DND-41 (cell line): ENCODE measurements at regions not wholly inside any gene's neighbourhood (a gene's known extent, or its start where the extent isn't known, plus 50 kb on each side); places are given as distances from the start of the nearest gene placed in this dataset.

Experiments
- ATAC-seq: fragments of 200-7000 bp; cut with Tn5 transposase; 3 replicates; pipeline ENCODE4 v1.9.1; 2021; ENCODE audit warnings: low read depth; ENCODE audit not compliant: insufficient read depth
- DNase-seq: peaks from one replicate; pipeline ENCODE4 v3.0.0-alpha.2; 2020
- H2AFZ ChIP-seq: 2 replicates; pipeline ENCODE4 v1.6.0; 2012; ENCODE audit warnings: low read depth, low read length
- H3K27ac ChIP-seq: 2 replicates; pipeline ENCODE4 v1.5.1; 2012; ENCODE audit warnings: low read length, inconsistent platforms
- H3K27me3 ChIP-seq: fragments of 200-600 bp; sonication (generic); 2 replicates; pipeline ENCODE4 v1.6.0; 2012; ENCODE audit warnings: low read length, mild to moderate bottlenecking, inconsistent platforms; ENCODE audit not compliant: insufficient read depth, poor library complexity
- H3K36me3 ChIP-seq: 2 replicates; pipeline ENCODE4 v1.5.1; 2012; ENCODE audit warnings: low read length, inconsistent platforms; ENCODE audit not compliant: insufficient read depth
- H3K4me1 ChIP-seq: 2 replicates; pipeline ENCODE4 v1.5.1; 2012; ENCODE audit warnings: mild to moderate bottlenecking, low read length; ENCODE audit not compliant: insufficient read depth
- H3K4me2 ChIP-seq: 2 replicates; pipeline ENCODE4 v1.6.0; 2012; ENCODE audit warnings: mild to moderate bottlenecking, moderate library complexity, low read length, inconsistent platforms; ENCODE audit not compliant: insufficient read depth
- H3K4me3 ChIP-seq, 2 experiments: fragments of 200-600 bp in 1 of 2; shearing (Covaris generic) in 1 of 2; 2 replicates each; pipeline ENCODE4 v1.5.1; 2012 to 2016; ENCODE audit warnings: inconsistent platforms in 2 of 2, low read length in 2 of 2, mild to moderate bottlenecking in 2 of 2, low read depth in 1 of 2, moderate library complexity in 1 of 2
- H3K79me2 ChIP-seq: 2 replicates; pipeline ENCODE4 v1.6.0; 2012; ENCODE audit warnings: low read length, inconsistent platforms; ENCODE audit not compliant: insufficient read depth
- H3K9ac ChIP-seq: 2 replicates; pipeline ENCODE4 v1.6.0; 2012; ENCODE audit warnings: low read depth, mild to moderate bottlenecking, inconsistent platforms, low read length, moderate library complexity
- H3K9me3 ChIP-seq: 2 replicates; pipeline ENCODE4 v1.5.1; 2012; ENCODE audit warnings: low read length, moderate library complexity, mild to moderate bottlenecking, inconsistent platforms; ENCODE audit not compliant: insufficient read depth, severe bottlenecking
- H4K20me1 ChIP-seq: 2 replicates; pipeline ENCODE4 v1.6.0; 2012; ENCODE audit warnings: low read length; ENCODE audit not compliant: insufficient read depth
- EZH2 ChIP-seq: IDR thresholded peaks from 3 replicates; pipeline ENCODE4 v1.6.1; 2012; ENCODE audit warnings: borderline replicate concordance, low read depth, mild to moderate bottlenecking, moderate library complexity, low read length, inconsistent platforms; ENCODE audit not compliant: severe bottlenecking
- TF ChIP-seq, protein P1 (sequence below): IDR thresholded peaks from 2 replicates; pipeline ENCODE4 v1.5.1; 2012; ENCODE audit warnings: borderline replicate concordance, low read length, moderate library complexity, mild to moderate bottlenecking; ENCODE audit not compliant: poor library complexity, severe bottlenecking; ENCODE audit errors: extremely low read depth

- 0 out of 2 replicates have a peak, but pooled peaks cover 3% of the 10 kb centered on the region for H4K20me1 ChIP-seq
- H3K36me3 ChIP-seq: no peaks in the 10 kb centered on the region
- no peak overlapping the region for H3K4me2 ChIP-seq
- H3K27me3 ChIP-seq: peaks cover 9% of the 10 kb centered on the region
- DNase-seq: no peak
- no peak for ATAC-seq
- H3K9ac ChIP-seq: no peak overlapping the region
- peaks cover 14% of the 10 kb centered on the region for H3K9me3 ChIP-seq
- no peaks in the 10 kb centered on the region for H3K4me1 ChIP-seq
- no peak overlapping the region for H3K27ac ChIP-seq
- H3K79me2 ChIP-seq: no peaks in the 10 kb centered on the region
- no peak overlapping the region for H3K4me3 ChIP-seq
- H2AFZ ChIP-seq: no peak overlapping the region
- TF ChIP-seq EZH2: no peak
- TF ChIP-seq, protein P1, sequence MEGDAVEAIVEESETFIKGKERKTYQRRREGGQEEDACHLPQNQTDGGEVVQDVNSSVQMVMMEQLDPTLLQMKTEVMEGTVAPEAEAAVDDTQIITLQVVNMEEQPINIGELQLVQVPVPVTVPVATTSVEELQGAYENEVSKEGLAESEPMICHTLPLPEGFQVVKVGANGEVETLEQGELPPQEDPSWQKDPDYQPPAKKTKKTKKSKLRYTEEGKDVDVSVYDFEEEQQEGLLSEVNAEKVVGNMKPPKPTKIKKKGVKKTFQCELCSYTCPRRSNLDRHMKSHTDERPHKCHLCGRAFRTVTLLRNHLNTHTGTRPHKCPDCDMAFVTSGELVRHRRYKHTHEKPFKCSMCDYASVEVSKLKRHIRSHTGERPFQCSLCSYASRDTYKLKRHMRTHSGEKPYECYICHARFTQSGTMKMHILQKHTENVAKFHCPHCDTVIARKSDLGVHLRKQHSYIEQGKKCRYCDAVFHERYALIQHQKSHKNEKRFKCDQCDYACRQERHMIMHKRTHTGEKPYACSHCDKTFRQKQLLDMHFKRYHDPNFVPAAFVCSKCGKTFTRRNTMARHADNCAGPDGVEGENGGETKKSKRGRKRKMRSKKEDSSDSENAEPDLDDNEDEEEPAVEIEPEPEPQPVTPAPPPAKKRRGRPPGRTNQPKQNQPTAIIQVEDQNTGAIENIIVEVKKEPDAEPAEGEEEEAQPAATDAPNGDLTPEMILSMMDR: no peak
These were observed 88.5 kb downstream of the NOC3L start for GRCh38 chr10:94274142-94274787.

- no peak for ATAC-seq
- TF ChIP-seq EZH2: no peak
- TF ChIP-seq, protein P1: no peak
- no peak for DNase-seq
- Histone ChIP-seq H3K27me3 (peaks cover 17% of the 10 kb centered on the region), H2AFZ (no peak overlapping the region), H3K27ac (no peak overlapping the region), H3K36me3 (no peaks in the 10 kb centered on the region), H3K4me3 (no peak overlapping the region), H4K20me1 (0 out of 2 replicates have a peak, but pooled peaks cover 3% of the 10 kb centered on the region), H3K4me2 (no peak overlapping the region), H3K9me3 (peaks cover 11% of the 10 kb centered on the region), H3K79me2 (no peaks in the 10 kb centered on the region), H3K9ac (no peak overlapping the region), H3K4me1 (no peaks in the 10 kb centered on the region)
These were observed 86.6 kb downstream of the NOC3L start for GRCh38 chr10:94276140-94276539.

- H3K4me3 ChIP-seq: no peak overlapping the region
- H3K36me3 ChIP-seq: no peaks in the 10 kb centered on the region
- peaks cover 2% of the 10 kb centered on the region for H3K9me3 ChIP-seq
- H3K27me3 ChIP-seq: peaks cover 17% of the 10 kb centered on the region
- H4K20me1 ChIP-seq: peaks cover 6% of the 10 kb centered on the region; the same call in 1 of the 2 replicates
- no peak overlapping the region for H2AFZ ChIP-seq
- no peak overlapping the region for H3K27ac ChIP-seq
- TF ChIP-seq, protein P1: no peak
- no peak for TF ChIP-seq EZH2
- no peaks in the 10 kb centered on the region for H3K4me1 ChIP-seq
- DNase-seq (no peak), ATAC-seq (no peak)
- no peak overlapping the region for H3K9ac ChIP-seq
- no peaks in the 10 kb centered on the region for H3K79me2 ChIP-seq
- no peak overlapping the region for H3K4me2 ChIP-seq
These were observed 85.3 kb downstream of the NOC3L start for GRCh38 chr10:94277450-94277849.
